ENCODE measurements at regions not wholly inside any gene's neighbourhood (a gene's known extent, or its start where the extent isn't known, plus 50 kb on each side); places are given as distances from the start of the nearest gene placed in this dataset.

DNA sequence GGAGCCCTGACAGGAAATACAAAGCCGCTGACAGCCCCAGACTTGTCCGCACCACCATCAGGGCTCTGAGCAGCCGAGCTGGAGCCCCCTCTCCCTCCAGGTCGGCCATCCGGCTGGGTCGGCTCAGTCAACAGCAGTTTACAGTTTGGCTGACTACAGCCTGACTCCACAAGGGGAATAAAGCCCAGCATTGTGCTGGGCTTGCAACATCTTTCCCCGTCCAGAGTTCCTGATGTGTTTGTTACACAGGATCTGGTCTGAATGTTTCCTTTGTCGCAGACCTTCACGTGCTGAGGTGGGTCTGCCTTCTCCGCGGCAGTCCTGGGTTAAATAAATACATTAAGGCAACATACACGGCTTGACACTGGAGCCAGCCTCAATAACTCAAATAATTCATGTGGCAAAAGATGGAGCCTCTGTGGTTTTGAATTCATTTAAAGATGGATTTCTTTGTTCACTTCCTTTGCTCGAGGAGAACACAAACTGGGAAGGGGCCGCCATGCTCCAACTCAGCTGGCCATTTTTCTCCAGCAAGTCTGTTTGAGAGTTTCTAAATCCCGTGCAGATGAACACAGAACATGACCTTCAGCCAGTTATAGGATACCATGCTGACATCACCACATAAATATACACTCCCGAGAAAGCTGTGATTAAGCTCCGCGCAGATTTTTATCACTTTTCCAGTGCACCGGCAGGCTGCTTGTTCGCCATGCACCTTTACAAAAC lies 192.1 kb downstream of the WDR11 start:
- TF ChIP-seq, protein P1, sequence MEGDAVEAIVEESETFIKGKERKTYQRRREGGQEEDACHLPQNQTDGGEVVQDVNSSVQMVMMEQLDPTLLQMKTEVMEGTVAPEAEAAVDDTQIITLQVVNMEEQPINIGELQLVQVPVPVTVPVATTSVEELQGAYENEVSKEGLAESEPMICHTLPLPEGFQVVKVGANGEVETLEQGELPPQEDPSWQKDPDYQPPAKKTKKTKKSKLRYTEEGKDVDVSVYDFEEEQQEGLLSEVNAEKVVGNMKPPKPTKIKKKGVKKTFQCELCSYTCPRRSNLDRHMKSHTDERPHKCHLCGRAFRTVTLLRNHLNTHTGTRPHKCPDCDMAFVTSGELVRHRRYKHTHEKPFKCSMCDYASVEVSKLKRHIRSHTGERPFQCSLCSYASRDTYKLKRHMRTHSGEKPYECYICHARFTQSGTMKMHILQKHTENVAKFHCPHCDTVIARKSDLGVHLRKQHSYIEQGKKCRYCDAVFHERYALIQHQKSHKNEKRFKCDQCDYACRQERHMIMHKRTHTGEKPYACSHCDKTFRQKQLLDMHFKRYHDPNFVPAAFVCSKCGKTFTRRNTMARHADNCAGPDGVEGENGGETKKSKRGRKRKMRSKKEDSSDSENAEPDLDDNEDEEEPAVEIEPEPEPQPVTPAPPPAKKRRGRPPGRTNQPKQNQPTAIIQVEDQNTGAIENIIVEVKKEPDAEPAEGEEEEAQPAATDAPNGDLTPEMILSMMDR (conservative IDR thresholded peaks at IDR 0.05; ENCODE audit: low read depth in 2 of 2): no peak
- TF ChIP-seq EZH2 (IDR thresholded peaks at IDR 0.05; ENCODE audit: low read depth, unreplicated experiment): no peak

All from GM23338 (cell line).